ENCODE measurements at regions not wholly inside any gene's neighbourhood (a gene's known extent, or its start where the extent isn't known, plus 50 kb on each side); places are given as distances from the start of the nearest gene placed in this dataset.

GRCh38 chr7:20993693-20994092 lies 207.0 kb upstream of the SP8 start:
- no peak for TF ChIP-seq POLR2A (IDR thresholded peaks at IDR 0.05)
- TF ChIP-seq EP300 (IDR thresholded peaks at IDR 0.05) = no peak
- TF ChIP-seq POLR2AphosphoS5 (IDR thresholded peaks at IDR 0.05) = no peak
- TF ChIP-seq, protein P1, sequence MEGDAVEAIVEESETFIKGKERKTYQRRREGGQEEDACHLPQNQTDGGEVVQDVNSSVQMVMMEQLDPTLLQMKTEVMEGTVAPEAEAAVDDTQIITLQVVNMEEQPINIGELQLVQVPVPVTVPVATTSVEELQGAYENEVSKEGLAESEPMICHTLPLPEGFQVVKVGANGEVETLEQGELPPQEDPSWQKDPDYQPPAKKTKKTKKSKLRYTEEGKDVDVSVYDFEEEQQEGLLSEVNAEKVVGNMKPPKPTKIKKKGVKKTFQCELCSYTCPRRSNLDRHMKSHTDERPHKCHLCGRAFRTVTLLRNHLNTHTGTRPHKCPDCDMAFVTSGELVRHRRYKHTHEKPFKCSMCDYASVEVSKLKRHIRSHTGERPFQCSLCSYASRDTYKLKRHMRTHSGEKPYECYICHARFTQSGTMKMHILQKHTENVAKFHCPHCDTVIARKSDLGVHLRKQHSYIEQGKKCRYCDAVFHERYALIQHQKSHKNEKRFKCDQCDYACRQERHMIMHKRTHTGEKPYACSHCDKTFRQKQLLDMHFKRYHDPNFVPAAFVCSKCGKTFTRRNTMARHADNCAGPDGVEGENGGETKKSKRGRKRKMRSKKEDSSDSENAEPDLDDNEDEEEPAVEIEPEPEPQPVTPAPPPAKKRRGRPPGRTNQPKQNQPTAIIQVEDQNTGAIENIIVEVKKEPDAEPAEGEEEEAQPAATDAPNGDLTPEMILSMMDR (IDR thresholded peaks at IDR 0.05) = no peak
- WGBS = 45% methylated on average over 1 of the region's 1 CpG

GRCh38 chr7:20998309-20998708 lies 211.6 kb upstream of the SP8 start:
- Histone ChIP-seq H3K4me1 (no peaks in the 10 kb centered on the region), H3K36me3 (no peaks in the 10 kb centered on the region), H3K27me3 (no peaks in the 10 kb centered on the region), H3K27ac (no peak overlapping the region), H3K9me3 (no peaks in the 10 kb centered on the region), H3K4me3 (no peak overlapping the region)
- DNase-seq (ENCODE audit: low spot score in 2 of 2) = no peak
- WGBS = 11% methylated on average over 1 of the region's 1 CpG
- TF ChIP-seq POLR2AphosphoS5 (IDR thresholded peaks at IDR 0.05) (no peak), POLR2A (IDR thresholded peaks at IDR 0.05) (no peak), EP300 (IDR thresholded peaks at IDR 0.05) (no peak)
- TF ChIP-seq, protein P1 (IDR thresholded peaks at IDR 0.05) = no peak

More at GRCh38 chr7:20993693-20994092, 207.0 kb upstream of the SP8 start:
- no peak for DNase-seq (ENCODE audit: low spot score in 2 of 2)
- no peak overlapping the region for H3K4me3 ChIP-seq
- H3K27me3 ChIP-seq = no peaks in the 10 kb centered on the region
- no peaks in the 10 kb centered on the region for H3K9me3 ChIP-seq
- no peaks in the 10 kb centered on the region for H3K4me1 ChIP-seq
- H3K36me3 ChIP-seq = no peaks in the 10 kb centered on the region
- no peak overlapping the region for H3K27ac ChIP-seq

- peaks cover 3% of the 10 kb centered on the region for H3K9me3 ChIP-seq
- no peaks in the 10 kb centered on the region for H3K27me3 ChIP-seq
- H3K36me3 ChIP-seq = no peaks in the 10 kb centered on the region
- no peaks in the 10 kb centered on the region for H3K4me1 ChIP-seq
- H3K4me3 ChIP-seq = no peak overlapping the region
- H3K27ac ChIP-seq = no peak overlapping the region
- TF ChIP-seq POLR2AphosphoS5 (IDR thresholded peaks at IDR 0.05) (no peak), POLR2A (IDR thresholded peaks at IDR 0.05) (no peak), EP300 (IDR thresholded peaks at IDR 0.05) (no peak)
- TF ChIP-seq, protein P1 (IDR thresholded peaks at IDR 0.05) = no peak
- no peak for DNase-seq (ENCODE audit: low spot score in 2 of 2)
- WGBS = 44% methylated on average over 4 of the region's 4 CpGs
Measured at GRCh38 chr7:21011153-21011552, 224.5 kb upstream of the SP8 start.

- Histone ChIP-seq H3K9me3 (no peaks in the 10 kb centered on the region), H3K27me3 (no peaks in the 10 kb centered on the region), H3K4me3 (no peak overlapping the region), H3K27ac (no peak overlapping the region), H3K4me1 (no peaks in the 10 kb centered on the region), H3K36me3 (no peaks in the 10 kb centered on the region)
- TF ChIP-seq, protein P1 (IDR thresholded peaks at IDR 0.05) = no peak
- no peak for TF ChIP-seq POLR2A (IDR thresholded peaks at IDR 0.05)
- no peak for TF ChIP-seq POLR2AphosphoS5 (IDR thresholded peaks at IDR 0.05)
- no peak for TF ChIP-seq EP300 (IDR thresholded peaks at IDR 0.05)
- 44% methylated on average over 3 of the region's 3 CpGs for WGBS
- no peak for DNase-seq (ENCODE audit: low spot score in 2 of 2)
Measured at GRCh38 chr7:21013765-21014539, 227.3 kb upstream of the SP8 start.

DNA sequence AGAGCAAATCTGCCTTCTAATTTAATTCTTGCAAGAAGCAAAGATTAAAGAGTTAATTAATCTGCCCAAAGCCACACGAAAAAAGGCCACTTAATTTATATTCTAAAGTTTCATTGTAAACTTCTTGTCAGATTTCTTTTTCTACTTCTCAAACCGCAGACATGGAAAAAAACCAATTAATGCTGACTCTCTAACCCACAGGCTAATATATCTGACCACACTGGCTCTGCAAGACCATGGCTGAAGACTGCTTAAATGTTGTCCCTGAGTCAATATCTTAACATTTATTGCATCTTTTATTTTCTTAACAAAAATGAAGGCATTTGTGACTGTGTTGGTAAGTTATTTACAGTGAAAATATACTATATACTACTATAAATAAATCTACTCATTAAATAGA lies 234.0 kb upstream of the SP8 start:
- DNase-seq (ENCODE audit: low spot score in 2 of 2) = no peak
- 58% methylated on average over 2 of the region's 2 CpGs for WGBS
- no peak overlapping the region for H3K27ac ChIP-seq
- no peaks in the 10 kb centered on the region for H3K36me3 ChIP-seq
- no peaks in the 10 kb centered on the region for H3K4me1 ChIP-seq
- H3K27me3 ChIP-seq = no peaks in the 10 kb centered on the region
- H3K4me3 ChIP-seq = no peak overlapping the region
- H3K9me3 ChIP-seq = no peaks in the 10 kb centered on the region
- TF ChIP-seq POLR2A (IDR thresholded peaks at IDR 0.05) = no peak
- TF ChIP-seq, protein P1 (IDR thresholded peaks at IDR 0.05) = no peak
- no peak for TF ChIP-seq POLR2AphosphoS5 (IDR thresholded peaks at IDR 0.05)
- no peak for TF ChIP-seq EP300 (IDR thresholded peaks at IDR 0.05)

Data from suprapubic skin (tissue), 4 donors.